NCI-H510A treated with DMSO at 0.1 percent for 48 hours (cell line): ENCODE measurements at regions not wholly inside any gene's neighbourhood (a gene's known extent, or its start where the extent isn't known, plus 50 kb on each side); places are given as distances from the start of the nearest gene placed in this dataset.
"Not testable (repeated sequence)": the region's sequence is repeated elsewhere in the genome, so short reads cannot be mapped to it uniquely, and the experiment has no call there.

Experiments
- DNase-seq: peaks from one replicate; lab custom pipeline; 2025; lab: John Stamatoyannopoulos, UW

- no peak for DNase-seq
Observed at GRCh38 chr3:20324664-20325478, 138.9 kb upstream of the SGO1 start.

DNA sequence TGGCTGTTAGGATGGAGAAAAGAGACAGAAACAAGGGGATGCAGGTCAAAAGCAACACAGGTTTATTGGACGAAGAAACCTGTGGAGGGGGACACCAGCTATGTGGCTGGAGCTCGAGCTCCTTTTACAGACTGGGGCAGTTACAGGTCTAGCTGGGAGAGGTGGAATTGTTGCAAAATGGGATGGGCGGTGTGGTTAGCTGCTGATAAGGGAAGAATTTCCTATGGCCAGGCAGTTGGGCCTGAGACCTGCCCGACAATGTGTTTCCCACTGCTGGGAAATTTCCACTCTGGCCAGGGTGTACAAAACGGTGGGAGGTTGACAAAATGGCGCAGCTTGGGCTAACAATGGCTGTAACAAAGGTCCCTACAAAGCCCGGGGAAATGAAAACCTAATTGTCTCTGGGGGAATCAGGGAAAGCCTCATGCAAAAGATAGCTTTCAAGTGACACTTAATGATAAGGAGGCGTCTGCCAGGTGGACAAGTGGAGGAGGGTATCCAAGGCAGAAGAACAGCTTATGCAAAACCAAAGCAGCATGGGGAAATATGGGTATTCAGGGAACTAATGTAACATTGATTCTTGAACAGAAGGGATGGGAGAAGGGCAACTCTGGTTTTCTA lies 137.4 kb upstream of the SGO1 start:
- no peak for DNase-seq

- DNase-seq, result no peak
Observed at GRCh38 chr3:20322085-20322484, 136.1 kb upstream of the SGO1 start.

GRCh38 chr3:20321391-20322047 lies 135.5 kb upstream of the SGO1 start:
- DNase-seq, result no peak

DNA sequence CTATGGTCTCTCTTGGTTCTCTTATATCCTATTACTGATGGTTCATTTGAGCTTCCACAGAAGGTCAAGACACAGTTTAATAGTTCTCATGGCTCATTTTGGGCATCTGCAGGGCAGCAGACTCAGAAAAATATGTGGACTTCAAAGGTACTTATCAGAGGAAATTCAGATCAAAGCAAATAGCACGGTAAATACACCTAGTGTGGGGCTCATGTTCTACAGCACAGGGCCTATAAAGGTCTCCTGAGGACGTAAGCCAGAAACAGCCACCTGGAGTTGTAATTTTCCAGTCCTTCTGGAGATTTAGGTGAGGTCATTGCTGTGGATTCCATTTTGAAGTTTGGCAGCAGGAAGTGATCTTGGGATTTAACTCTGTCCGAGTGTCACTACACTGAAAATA lies 134.5 kb upstream of the SGO1 start:
- peak; percentile 74 for DNase-seq

- DNase-seq, result peak; percentile 0
Observed at GRCh38 chr3:20319551-20319950, 133.5 kb upstream of the SGO1 start.

DNA sequence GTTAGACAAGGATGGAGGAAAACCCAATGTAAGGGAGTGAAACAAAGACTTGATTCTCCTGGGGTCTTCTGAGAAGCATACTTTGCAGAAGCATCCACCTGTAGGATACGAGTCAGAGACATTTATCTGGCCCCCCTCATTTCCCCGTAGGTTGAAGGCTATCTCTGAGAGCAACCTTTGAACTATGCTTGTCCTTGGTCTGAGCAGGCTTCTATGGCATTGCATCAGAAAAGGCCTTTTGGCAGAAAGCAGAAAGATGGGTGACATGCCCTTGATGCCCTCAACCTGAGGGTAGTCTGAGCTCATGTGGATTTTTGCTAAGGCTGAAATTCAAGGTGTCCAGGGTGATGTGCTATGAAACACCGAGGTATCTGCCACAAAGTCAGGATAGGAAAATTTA lies 131.6 kb upstream of the SGO1 start:
- DNase-seq, result no peak

DNA sequence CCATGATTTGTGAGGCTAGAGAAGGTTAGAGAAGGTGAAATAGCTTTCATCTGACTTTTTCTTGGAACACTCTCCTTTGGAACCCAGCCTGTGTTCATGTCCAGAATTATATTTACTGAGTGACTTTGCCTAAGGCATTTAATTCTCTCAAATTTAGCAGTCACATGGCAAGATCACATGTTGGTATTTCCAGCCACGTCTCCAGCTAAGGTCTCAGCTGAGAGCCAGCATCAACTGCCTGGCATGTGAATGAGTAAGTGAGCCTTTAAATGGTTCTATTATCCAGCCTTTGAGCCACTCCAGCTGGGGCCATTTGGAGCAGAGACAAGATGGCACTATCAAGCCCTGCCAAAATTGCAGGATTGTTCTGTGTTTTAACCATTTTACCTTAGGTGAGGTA lies 130.2 kb upstream of the SGO1 start:
- DNase-seq, result no peak

- DNase-seq, result no peak
Observed at GRCh38 chr3:20310629-20311028, 124.6 kb upstream of the SGO1 start.

DNA sequence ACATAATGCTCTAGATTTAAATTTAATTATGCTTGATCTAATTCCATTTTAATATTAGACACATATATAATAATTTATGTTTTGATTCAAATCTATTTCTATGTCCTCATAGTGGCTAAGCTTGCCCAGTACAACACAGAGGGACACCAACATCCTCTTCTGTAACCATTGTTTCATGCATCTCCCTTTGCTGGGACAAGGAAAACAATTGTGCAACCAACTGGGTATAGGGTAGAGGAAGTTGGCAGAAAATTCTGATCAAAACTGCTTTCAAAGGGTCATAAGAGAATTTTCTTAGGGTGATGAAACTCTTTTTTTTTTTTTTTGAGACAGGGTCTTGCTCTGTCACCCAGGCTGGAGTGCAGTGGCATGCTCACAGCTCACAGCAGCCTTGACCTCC lies 121.4 kb upstream of the SGO1 start:
- DNase-seq, result no peak

DNA sequence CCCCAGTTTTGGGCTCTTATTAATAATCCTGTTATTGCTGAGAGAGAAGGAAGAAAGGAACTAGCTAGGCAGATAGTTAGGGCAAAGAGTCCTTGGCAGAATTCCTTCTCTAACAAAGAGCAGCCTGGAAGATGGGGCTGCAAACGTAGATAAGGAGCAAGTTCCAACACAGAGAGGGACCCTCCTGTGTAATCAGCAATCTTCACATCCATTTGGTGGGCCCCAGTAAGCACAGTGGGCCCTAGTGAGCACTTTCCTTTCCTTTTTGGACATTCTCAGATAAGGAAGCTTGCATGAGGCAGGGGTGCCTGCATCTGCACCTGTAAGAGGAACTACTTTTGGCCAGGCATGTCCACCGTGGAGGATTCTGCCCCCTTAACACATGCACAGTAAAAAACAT lies 119.6 kb upstream of the SGO1 start:
- DNase-seq, result no peak

GRCh38 chr3:20302766-20303165 lies 116.8 kb upstream of the SGO1 start:
- DNase-seq, result no peak

DNA sequence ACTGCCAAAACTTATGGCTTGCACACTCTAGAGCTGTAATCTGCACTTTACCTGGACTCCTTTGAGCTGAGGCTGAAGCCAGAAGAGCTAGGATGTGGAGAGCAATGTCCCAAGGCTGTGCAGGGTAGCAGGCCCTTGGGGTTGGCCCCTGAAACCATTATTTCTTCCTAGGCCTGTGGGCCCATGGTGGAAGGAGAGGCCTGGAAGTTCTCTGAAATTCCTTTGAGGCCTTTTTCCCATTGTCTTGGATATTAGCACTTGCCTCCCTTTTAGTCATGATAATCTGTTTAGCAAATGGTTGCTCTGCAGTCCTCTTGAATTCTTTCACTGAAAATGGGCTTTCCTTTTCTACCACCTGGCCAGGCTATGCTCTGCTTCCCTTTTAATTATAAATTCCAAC lies 102.0 kb upstream of the SGO1 start:
- DNase-seq, result no peak

GRCh38 chr3:20280257-20280656 lies 94.3 kb upstream of the SGO1 start:
- DNase-seq, result no peak

DNA sequence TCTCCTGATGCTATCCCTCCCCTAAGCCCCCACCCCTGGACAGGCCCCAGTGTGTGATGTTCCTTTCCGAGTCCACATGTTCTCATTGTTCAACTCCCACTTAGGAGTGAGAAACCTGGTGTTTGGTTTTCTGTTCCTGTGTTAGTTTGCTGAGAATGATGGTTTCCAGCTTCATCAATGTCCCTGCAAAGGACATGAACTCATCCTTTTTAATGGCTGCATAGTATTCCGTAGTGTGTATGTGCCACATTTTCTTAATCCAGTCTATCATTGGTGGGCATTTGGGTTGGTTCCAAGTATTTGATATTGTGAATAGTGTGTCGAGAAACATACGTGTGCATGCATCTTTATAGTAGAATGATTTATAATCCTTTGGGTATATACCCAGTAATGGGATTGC lies 80.0 kb upstream of the SGO1 start:
- DNase-seq, result not testable (repeated sequence)

- DNase-seq, result no peak
Observed at GRCh38 chr3:20264900-20265567, 79.0 kb upstream of the SGO1 start.

DNA sequence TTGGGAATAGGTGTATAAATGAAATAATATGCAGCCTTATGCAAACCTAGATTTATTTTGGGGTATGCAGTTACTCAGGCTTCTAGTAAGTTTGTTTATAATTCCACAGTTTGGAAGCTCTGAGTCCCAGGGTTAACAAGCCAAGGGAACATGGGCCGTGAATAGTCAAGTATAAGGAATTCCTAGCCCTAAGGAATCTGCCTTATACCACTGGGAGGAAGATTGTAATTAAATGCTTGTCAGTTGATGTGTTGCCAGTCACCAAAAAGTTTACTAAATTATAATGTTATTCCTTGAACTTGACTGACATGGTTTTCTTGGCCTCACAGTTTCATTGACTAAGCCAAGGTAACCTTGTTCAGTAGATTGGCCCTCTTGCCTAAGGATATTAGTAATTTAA lies 72.4 kb upstream of the SGO1 start:
- DNase-seq, result no peak

GRCh38 chr3:20256144-20256543 lies 70.1 kb upstream of the SGO1 start:
- no peak for DNase-seq

GRCh38 chr3:20254268-20255117 lies 68.5 kb upstream of the SGO1 start:
- peak; percentile 2 for DNase-seq

GRCh38 chr3:20250786-20251185 lies 64.8 kb upstream of the SGO1 start:
- DNase-seq, result no peak

GRCh38 chr3:20250314-20250713 lies 64.3 kb upstream of the SGO1 start:
- no peak for DNase-seq

- DNase-seq, result no peak
Observed at GRCh38 chr3:20246662-20247061, 60.7 kb upstream of the SGO1 start.
